WTC11 (cell line): ENCODE measurements at regions not wholly inside any gene's neighbourhood (a gene's known extent, or its start where the extent isn't known, plus 50 kb on each side); places are given as distances from the start of the nearest gene placed in this dataset.
A peak's percentile ranks its signal among the peaks of the same experiment; 100 is the strongest.

Experiments used
- ATAC-seq: fragments of 200-7000 bp; cut with Tn5 transposase; 2 replicates; pipeline ENCODE4 v1.10.0; 2021; ENCODE audit warnings: mild to moderate bottlenecking, moderate library complexity
- CTCF ChIA-PET: fragments of 300-600 bp; sonication (Branson Sonifier 250); formaldehyde crosslinking; loops from one replicate; lab custom pipeline; 2021; ENCODE audit warnings: antibody characterized with exemption; lab: Charles Lee
- POLR2A ChIA-PET: fragments of 350-600 bp; sonication (Branson Sonifier 250); formaldehyde crosslinking; loops from one replicate; lab custom pipeline; 2021; ENCODE audit warnings: antibody characterized with exemption; lab: Charles Lee
- DNase-seq: peaks from one replicate; pipeline ENCODE4 v3.0.0; 2021; ENCODE audit warnings: low spot score
- H3K27ac Mint-ChIP-seq: 2 replicates; pipeline ENCODE4 v1.8.0; 2021; ENCODE audit warnings: mixed read lengths
- H3K27me3 Mint-ChIP-seq: 2 replicates; pipeline ENCODE4 v1.8.0; 2021; ENCODE audit warnings: low read depth, mild to moderate bottlenecking, moderate library complexity, mixed read lengths
- H3K36me3 Mint-ChIP-seq: 2 replicates; pipeline ENCODE4 v1.8.0; 2021; ENCODE audit warnings: mixed read lengths
- H3K4me1 Mint-ChIP-seq: 2 replicates; pipeline ENCODE4 v1.8.0; 2022; ENCODE audit warnings: mixed read lengths
- H3K4me3 Mint-ChIP-seq: 2 replicates; pipeline ENCODE4 v1.8.0; 2021; ENCODE audit warnings: mild to moderate bottlenecking, moderate library complexity, mixed read lengths
- H3K9me3 Mint-ChIP-seq: 2 replicates; pipeline ENCODE4 v1.8.0; 2021; ENCODE audit warnings: mixed read lengths
- GRHL2 ChIP-seq: fragments of 250-450 bp; sonication (Bioruptor Pico); IDR thresholded peaks from 2 replicates; pipeline ENCODE4 v1.8.0; 2022; ENCODE audit warnings: mild to moderate bottlenecking, moderate library complexity; ENCODE audit not compliant: insufficient replicate concordance, severe bottlenecking
- GTF2I ChIP-seq: fragments of 250-450 bp; sonication (Bioruptor Pico); conservative IDR thresholded peaks from 2 replicates; pipeline ENCODE4 v1.4.0; 2021; ENCODE audit warnings: mild to moderate bottlenecking
- HMGXB4 ChIP-seq: sonication (generic); formaldehyde crosslinking; IDR thresholded peaks from 2 replicates; pipeline ENCODE4 v1.8.1; 2023; ENCODE audit warnings: mild to moderate bottlenecking, moderate library complexity, missing genetic modification reagents
- KAT7 ChIP-seq: sonication (generic); formaldehyde crosslinking; IDR thresholded peaks from 2 replicates; pipeline ENCODE4 v1.8.1; 2023; ENCODE audit warnings: missing genetic modification reagents, mild to moderate bottlenecking, borderline replicate concordance
- SMAD3 ChIP-seq: sonication (generic); formaldehyde crosslinking; IDR thresholded peaks from 2 replicates; pipeline ENCODE4 v1.8.0; 2022; ENCODE audit warnings: missing genetic modification reagents, mild to moderate bottlenecking, borderline replicate concordance
- TCF7 ChIP-seq: sonication (generic); formaldehyde crosslinking; IDR thresholded peaks from 2 replicates; pipeline ENCODE4 v1.8.0; 2022; ENCODE audit warnings: mild to moderate bottlenecking, low read depth, missing genetic modification reagents, moderate library complexity
- ZNF263 ChIP-seq: sonication (generic); formaldehyde crosslinking; IDR thresholded peaks from 2 replicates; pipeline ENCODE4 v1.8.1; 2022; ENCODE audit warnings: low read depth, mild to moderate bottlenecking, moderate library complexity, missing genetic modification reagents
- ZNF416 ChIP-seq: fragments of 250-450 bp; sonication (Bioruptor Pico); IDR thresholded peaks from 2 replicates; pipeline ENCODE4 v1.9.0; 2021; ENCODE audit warnings: mild to moderate bottlenecking, inconsistent platforms
- ZNF423 ChIP-seq: fragments of 250-450 bp; sonication (Bioruptor Pico); IDR thresholded peaks from 2 replicates; pipeline ENCODE4 v2.1.2; 2022; ENCODE audit warnings: mild to moderate bottlenecking, moderate library complexity
- TF ChIP-seq, protein P1 (sequence below): sonication (generic); formaldehyde crosslinking; IDR thresholded peaks from 2 replicates; pipeline ENCODE4 v1.8.1; 2022; ENCODE audit warnings: missing genetic modification reagents, borderline replicate concordance
- TF ChIP-seq, protein P2 (sequence below): fragments of 250-450 bp; sonication (Bioruptor Pico); IDR thresholded peaks from 2 replicates; pipeline ENCODE4 v2.1.2; 2022; ENCODE audit warnings: mild to moderate bottlenecking, moderate library complexity
- TF ChIP-seq, protein P3 (sequence below): fragments of 250-450 bp; sonication (Bioruptor Pico); IDR thresholded peaks from 2 replicates; pipeline ENCODE4 v1.9.0; 2021; ENCODE audit warnings: mild to moderate bottlenecking, borderline replicate concordance
- TF ChIP-seq, protein P4 (sequence below): sonication (generic); formaldehyde crosslinking; IDR thresholded peaks from 2 replicates; pipeline ENCODE4 v1.8.0; 2023; ENCODE audit warnings: mild to moderate bottlenecking, missing genetic modification reagents
- TF ChIP-seq, protein P5 (sequence below): sonication (generic); formaldehyde crosslinking; IDR thresholded peaks from 2 replicates; pipeline ENCODE4 v1.8.1; 2022; ENCODE audit warnings: low read depth, mild to moderate bottlenecking, moderate library complexity, missing genetic modification reagents, borderline replicate concordance
- TF ChIP-seq, protein P6 (sequence below): sonication (generic); formaldehyde crosslinking; IDR thresholded peaks from 2 replicates; pipeline ENCODE4 v1.8.1; 2023; ENCODE audit warnings: mild to moderate bottlenecking, missing genetic modification reagents, borderline replicate concordance

DNA sequence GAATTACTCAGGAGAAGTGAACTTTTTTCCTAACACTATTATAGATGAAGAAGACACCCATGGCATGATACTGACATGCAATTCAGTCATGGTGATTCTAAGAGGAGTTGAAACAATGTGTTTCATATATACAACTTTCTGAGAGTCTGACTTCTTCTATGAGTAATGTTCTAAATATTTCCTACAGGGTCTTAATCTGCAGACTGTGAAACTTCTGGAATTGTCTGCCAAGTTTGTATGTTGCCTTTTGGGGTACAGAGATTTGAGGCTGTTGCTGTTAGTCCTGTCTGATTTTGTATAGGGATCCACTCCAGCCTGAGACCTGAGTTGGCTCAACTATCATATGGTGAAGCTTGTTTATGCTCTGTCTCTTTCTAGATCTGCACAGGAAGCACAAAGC is 160.6 kb upstream of the GATB start:
- H3K36me3 Mint-ChIP-seq, result no peaks in the 10 kb centered on the region
- ChIA-PET POLR2A (no interaction called here), CTCF (no interaction called here)
- DNase-seq, result no peak
- H3K9me3 Mint-ChIP-seq, result peaks cover 16% of the 10 kb centered on the region
- H3K4me3 Mint-ChIP-seq, result no peak overlapping the region
- no peak for TF ChIP-seq ZNF423 (CRISPR knock-in tag)
- TF ChIP-seq, protein P1, sequence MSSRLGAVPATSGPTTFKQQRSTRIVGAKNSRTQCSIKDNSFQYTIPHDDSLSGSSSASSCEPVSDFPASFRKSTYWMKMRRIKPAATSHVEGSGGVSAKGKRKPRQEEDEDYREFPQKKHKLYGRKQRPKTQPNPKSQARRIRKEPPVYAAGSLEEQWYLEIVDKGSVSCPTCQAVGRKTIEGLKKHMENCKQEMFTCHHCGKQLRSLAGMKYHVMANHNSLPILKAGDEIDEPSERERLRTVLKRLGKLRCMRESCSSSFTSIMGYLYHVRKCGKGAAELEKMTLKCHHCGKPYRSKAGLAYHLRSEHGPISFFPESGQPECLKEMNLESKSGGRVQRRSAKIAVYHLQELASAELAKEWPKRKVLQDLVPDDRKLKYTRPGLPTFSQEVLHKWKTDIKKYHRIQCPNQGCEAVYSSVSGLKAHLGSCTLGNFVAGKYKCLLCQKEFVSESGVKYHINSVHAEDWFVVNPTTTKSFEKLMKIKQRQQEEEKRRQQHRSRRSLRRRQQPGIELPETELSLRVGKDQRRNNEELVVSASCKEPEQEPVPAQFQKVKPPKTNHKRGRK, result no peak
- no peak for TF ChIP-seq GTF2I (CRISPR knock-in tag)
- no peak for TF ChIP-seq ZNF416 (CRISPR knock-in tag)
- no peak overlapping the region for H3K27ac Mint-ChIP-seq
- no peak for ATAC-seq
- H3K27me3 Mint-ChIP-seq, result no peaks in the 10 kb centered on the region
- peaks cover 13% of the 10 kb centered on the region for H3K4me1 Mint-ChIP-seq

DNA sequence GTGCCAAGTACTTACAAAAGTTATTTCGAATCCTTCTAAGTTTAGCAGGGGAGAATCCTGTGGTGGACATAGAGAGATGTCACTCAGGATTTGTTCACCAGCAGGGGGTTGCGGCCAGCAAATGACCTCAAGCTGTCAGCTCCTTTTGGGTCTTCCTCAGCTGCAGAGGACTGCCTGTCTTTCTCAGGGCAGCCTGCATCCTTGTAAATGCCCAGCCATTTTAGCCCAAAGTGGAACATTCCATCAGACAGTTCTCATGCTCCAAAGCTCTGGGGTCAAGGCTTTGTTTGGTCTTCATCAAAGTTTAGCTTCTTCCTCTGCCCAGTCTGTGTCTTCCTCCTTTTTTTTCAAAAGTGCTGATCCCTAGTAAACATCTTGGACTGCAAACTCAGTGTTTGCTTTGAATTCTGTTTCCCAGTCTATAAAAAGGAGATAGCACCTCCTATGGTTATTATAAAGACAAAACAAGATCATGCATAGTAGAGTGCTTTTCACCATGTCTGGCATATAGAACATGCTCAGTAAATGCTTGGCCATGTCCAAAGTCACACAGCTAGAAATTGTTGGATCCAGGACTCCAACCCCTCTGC is 156.4 kb upstream of the GATB start:
- ATAC-seq (no peak; the same call in 1 of the 2 replicates), DNase-seq (no peak)
- H3K27ac Mint-ChIP-seq, result 0 out of 2 replicates have a peak overlapping the region, but pooled peaks have one; percentile 39
- peaks cover 12% of the 10 kb centered on the region for H3K9me3 Mint-ChIP-seq
- H3K4me1 Mint-ChIP-seq, result peaks cover 20% of the 10 kb centered on the region
- POLR2A ChIA-PET, result no interaction called here
- no peaks in the 10 kb centered on the region for H3K27me3 Mint-ChIP-seq
- no peaks in the 10 kb centered on the region for H3K36me3 Mint-ChIP-seq
- CTCF ChIA-PET, result interaction anchor here (0.6 to 1.0 kb wide), 3 partner anchors 9 to 1869 kb away, joined by 3 read pairs; no protein-coding TSS in a partner anchor
- H3K4me3 Mint-ChIP-seq, result no peak overlapping the region
- TF ChIP-seq, protein P2, sequence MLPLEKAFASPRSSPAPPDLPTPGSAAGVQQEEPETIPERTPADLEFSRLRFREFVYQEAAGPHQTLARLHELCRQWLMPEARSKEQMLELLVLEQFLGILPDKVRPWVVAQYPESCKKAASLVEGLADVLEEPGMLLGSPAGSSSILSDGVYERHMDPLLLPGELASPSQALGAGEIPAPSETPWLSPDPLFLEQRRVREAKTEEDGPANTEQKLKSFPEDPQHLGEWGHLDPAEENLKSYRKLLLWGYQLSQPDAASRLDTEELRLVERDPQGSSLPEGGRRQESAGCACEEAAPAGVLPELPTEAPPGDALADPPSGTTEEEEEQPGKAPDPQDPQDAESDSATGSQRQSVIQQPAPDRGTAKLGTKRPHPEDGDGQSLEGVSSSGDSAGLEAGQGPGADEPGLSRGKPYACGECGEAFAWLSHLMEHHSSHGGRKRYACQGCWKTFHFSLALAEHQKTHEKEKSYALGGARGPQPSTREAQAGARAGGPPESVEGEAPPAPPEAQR (CRISPR knock-in tag), result no peak
- TF ChIP-seq, protein P3, sequence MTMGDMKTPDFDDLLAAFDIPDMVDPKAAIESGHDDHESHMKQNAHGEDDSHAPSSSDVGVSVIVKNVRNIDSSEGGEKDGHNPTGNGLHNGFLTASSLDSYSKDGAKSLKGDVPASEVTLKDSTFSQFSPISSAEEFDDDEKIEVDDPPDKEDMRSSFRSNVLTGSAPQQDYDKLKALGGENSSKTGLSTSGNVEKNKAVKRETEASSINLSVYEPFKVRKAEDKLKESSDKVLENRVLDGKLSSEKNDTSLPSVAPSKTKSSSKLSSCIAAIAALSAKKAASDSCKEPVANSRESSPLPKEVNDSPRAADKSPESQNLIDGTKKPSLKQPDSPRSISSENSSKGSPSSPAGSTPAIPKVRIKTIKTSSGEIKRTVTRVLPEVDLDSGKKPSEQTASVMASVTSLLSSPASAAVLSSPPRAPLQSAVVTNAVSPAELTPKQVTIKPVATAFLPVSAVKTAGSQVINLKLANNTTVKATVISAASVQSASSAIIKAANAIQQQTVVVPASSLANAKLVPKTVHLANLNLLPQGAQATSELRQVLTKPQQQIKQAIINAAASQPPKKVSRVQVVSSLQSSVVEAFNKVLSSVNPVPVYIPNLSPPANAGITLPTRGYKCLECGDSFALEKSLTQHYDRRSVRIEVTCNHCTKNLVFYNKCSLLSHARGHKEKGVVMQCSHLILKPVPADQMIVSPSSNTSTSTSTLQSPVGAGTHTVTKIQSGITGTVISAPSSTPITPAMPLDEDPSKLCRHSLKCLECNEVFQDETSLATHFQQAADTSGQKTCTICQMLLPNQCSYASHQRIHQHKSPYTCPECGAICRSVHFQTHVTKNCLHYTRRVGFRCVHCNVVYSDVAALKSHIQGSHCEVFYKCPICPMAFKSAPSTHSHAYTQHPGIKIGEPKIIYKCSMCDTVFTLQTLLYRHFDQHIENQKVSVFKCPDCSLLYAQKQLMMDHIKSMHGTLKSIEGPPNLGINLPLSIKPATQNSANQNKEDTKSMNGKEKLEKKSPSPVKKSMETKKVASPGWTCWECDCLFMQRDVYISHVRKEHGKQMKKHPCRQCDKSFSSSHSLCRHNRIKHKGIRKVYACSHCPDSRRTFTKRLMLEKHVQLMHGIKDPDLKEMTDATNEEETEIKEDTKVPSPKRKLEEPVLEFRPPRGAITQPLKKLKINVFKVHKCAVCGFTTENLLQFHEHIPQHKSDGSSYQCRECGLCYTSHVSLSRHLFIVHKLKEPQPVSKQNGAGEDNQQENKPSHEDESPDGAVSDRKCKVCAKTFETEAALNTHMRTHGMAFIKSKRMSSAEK (CRISPR knock-in tag), result no peak
- TF ChIP-seq, protein P4, sequence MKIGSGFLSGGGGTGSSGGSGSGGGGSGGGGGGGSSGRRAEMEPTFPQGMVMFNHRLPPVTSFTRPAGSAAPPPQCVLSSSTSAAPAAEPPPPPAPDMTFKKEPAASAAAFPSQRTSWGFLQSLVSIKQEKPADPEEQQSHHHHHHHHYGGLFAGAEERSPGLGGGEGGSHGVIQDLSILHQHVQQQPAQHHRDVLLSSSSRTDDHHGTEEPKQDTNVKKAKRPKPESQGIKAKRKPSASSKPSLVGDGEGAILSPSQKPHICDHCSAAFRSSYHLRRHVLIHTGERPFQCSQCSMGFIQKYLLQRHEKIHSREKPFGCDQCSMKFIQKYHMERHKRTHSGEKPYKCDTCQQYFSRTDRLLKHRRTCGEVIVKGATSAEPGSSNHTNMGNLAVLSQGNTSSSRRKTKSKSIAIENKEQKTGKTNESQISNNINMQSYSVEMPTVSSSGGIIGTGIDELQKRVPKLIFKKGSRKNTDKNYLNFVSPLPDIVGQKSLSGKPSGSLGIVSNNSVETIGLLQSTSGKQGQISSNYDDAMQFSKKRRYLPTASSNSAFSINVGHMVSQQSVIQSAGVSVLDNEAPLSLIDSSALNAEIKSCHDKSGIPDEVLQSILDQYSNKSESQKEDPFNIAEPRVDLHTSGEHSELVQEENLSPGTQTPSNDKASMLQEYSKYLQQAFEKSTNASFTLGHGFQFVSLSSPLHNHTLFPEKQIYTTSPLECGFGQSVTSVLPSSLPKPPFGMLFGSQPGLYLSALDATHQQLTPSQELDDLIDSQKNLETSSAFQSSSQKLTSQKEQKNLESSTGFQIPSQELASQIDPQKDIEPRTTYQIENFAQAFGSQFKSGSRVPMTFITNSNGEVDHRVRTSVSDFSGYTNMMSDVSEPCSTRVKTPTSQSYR (CRISPR knock-in tag), result no peak
- TF ChIP-seq, protein P5, sequence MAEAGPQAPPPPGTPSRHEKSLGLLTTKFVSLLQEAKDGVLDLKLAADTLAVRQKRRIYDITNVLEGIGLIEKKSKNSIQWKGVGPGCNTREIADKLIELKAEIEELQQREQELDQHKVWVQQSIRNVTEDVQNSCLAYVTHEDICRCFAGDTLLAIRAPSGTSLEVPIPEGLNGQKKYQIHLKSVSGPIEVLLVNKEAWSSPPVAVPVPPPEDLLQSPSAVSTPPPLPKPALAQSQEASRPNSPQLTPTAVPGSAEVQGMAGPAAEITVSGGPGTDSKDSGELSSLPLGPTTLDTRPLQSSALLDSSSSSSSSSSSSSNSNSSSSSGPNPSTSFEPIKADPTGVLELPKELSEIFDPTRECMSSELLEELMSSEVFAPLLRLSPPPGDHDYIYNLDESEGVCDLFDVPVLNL, result no peak
- TF ChIP-seq GRHL2 (no peak), KAT7 (CRISPR knock-in tag) (no peak), SMAD3 (CRISPR knock-in tag) (no peak), ZNF263 (no peak), HMGXB4 (CRISPR knock-in tag) (no peak), TCF7 (CRISPR knock-in tag) (no peak), ZNF416 (CRISPR knock-in tag) (no peak)
- TF ChIP-seq, protein P6, sequence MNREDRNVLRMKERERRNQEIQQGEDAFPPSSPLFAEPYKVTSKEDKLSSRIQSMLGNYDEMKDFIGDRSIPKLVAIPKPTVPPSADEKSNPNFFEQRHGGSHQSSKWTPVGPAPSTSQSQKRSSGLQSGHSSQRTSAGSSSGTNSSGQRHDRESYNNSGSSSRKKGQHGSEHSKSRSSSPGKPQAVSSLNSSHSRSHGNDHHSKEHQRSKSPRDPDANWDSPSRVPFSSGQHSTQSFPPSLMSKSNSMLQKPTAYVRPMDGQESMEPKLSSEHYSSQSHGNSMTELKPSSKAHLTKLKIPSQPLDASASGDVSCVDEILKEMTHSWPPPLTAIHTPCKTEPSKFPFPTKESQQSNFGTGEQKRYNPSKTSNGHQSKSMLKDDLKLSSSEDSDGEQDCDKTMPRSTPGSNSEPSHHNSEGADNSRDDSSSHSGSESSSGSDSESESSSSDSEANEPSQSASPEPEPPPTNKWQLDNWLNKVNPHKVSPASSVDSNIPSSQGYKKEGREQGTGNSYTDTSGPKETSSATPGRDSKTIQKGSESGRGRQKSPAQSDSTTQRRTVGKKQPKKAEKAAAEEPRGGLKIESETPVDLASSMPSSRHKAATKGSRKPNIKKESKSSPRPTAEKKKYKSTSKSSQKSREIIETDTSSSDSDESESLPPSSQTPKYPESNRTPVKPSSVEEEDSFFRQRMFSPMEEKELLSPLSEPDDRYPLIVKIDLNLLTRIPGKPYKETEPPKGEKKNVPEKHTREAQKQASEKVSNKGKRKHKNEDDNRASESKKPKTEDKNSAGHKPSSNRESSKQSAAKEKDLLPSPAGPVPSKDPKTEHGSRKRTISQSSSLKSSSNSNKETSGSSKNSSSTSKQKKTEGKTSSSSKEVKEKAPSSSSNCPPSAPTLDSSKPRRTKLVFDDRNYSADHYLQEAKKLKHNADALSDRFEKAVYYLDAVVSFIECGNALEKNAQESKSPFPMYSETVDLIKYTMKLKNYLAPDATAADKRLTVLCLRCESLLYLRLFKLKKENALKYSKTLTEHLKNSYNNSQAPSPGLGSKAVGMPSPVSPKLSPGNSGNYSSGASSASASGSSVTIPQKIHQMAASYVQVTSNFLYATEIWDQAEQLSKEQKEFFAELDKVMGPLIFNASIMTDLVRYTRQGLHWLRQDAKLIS (CRISPR knock-in tag), result no peak
